Pancreas (tissue), 10 donors: ENCODE measurements at regions not wholly inside any gene's neighbourhood (a gene's known extent, or its start where the extent isn't known, plus 50 kb on each side); places are given as distances from the start of the nearest gene placed in this dataset.
A peak's percentile ranks its signal among the peaks of the same experiment; 100 is the strongest.

ENCODE experiments used
- ATAC-seq, 4 donors: fragments of 200-7000 bp; cut with Tn5 transposase; one replicate each; pipeline versions ENCODE4 v1.8.0 to v1.9.1; 2020; ENCODE audit warnings: mild to moderate bottlenecking in 4 of 4, moderate library complexity in 4 of 4
- DNase-seq, 6 donors: peaks; one replicate each; pipeline ENCODE4 v3.0.0-alpha.2; 2020
- FAIRE-seq: peaks from 2 replicates; lab custom pipeline; 2012; peaks lifted over from hg19 to GRCh38; lab: Jason Lieb, UNC
- H3K27ac ChIP-seq, 4 donors: fragments of 200-600 bp; sonication (generic); 1 replicate in 3 of 4; 2 replicates in 1 of 4; pipeline versions ENCODE4 v1.5.0 to v1.8.0; 2020
- H3K27me3 ChIP-seq, 4 donors: fragments of 200-600 bp; one replicate each; pipeline ENCODE4 v1.8.0; 2021
- H3K36me3 ChIP-seq, 3 donors: fragments of 200-600 bp; sonication (generic) in 1 of 3; one replicate each; pipeline versions ENCODE4 v1.5.0 to v1.8.0; 2020 to 2021
- H3K4me1 ChIP-seq, 3 donors: fragments of 200-600 bp; one replicate each; pipeline ENCODE4 v1.8.0; 2021
- H3K4me3 ChIP-seq, 4 donors: fragments of 200-600 bp; sonication (generic) in 2 of 4; one replicate each; pipeline versions ENCODE4 v1.5.0 to v1.8.0; 2020 to 2021
- H3K9me3 ChIP-seq, 4 donors: fragments of 200-600 bp; one replicate each; pipeline ENCODE4 v1.8.0; 2021
- CTCF ChIP-seq, 4 donors: fragments of 200-600 bp; sonication (generic) in 3 of 4; IDR thresholded peaks; one replicate each; pipeline versions ENCODE4 v1.5.0 to v1.8.0; 2021; ENCODE audit warnings: antibody characterized with exemption in 4 of 4
- WGBS, 2 donors: extraction: QIAGEN DNeasy Blood & Tissue Kit; methylation state at CpG; one replicate each; pipeline ENCODE4 v1.1.7; 2013; 5-methylcytosine and 5-hydroxymethylcytosine counted together
- intact Hi-C, 3 donors: fragments of 100-400 bp; cut with DNase I; formaldehyde crosslinking; loops; one replicate each; pipeline versions ENCODE4 v1.11.1 to v1.14.2; 2022
- donor health status: healthy with polysubstance abuse.
- donor health status: DM: no; HTN: no; CAD: no; lungs with moderate emphysema.
- donor health status: DM: no; HTN: no; CAD: no.
- donor health status: control.
- donor health status: control.
- donor health status: Bipolar disorder and iron deficiency.
- donor health status: DM: yes; HTN: yes; CAD: no.
- donor health status: DM: no; HTN: no; CAD: no.
- donor health status: DM: no; HTN: no; CAD: no.
- donor health status: DM: yes; HTN: yes; CAD: no.

GRCh38 chr10:132467464-132468149, 70.0 kb upstream of the INPP5A start:
- H3K27me3 ChIP-seq: no peaks in the 10 kb centered on the region
- H3K4me3 ChIP-seq: no peak overlapping the region
- DNase-seq (peak in 4 of 6 donors; percentile 14 to 74 (median 44)), FAIRE-seq (no peak), ATAC-seq (peak; percentile 30 to 67 (median 47))
- H3K9me3 ChIP-seq: no peaks in the 10 kb centered on the region
- peaks cover 0 to 5% (median 4%) of the 10 kb centered on the region in 3 donors for H3K4me1 ChIP-seq
- no peaks in the 10 kb centered on the region for H3K36me3 ChIP-seq
- WGBS, 2 donors: 30 to 36% methylated on average over 22 to 29 of the region's 29 CpGs
- peak overlapping the region in 3 of 4 donors; percentile 27 to 38 (median 31) for H3K27ac ChIP-seq
- intact Hi-C loops: no loop called here
- no peak for TF ChIP-seq CTCF (IDR thresholded peaks at IDR 0.05)

- H3K9me3 ChIP-seq: no peaks in the 10 kb centered on the region
- H3K4me3 ChIP-seq: no peak overlapping the region
- no peaks in the 10 kb centered on the region for H3K27me3 ChIP-seq
- DNase-seq: no peak
- H3K36me3 ChIP-seq: no peaks in the 10 kb centered on the region
- WGBS, 2 donors: 64 to 76% methylated on average over 5 of the region's 5 CpGs
- H3K4me1 ChIP-seq: peaks cover 0 to 5% (median 4%) of the 10 kb centered on the region in 3 donors
- no peak for TF ChIP-seq CTCF (IDR thresholded peaks at IDR 0.05)
- intact Hi-C loops: no loop called here
- peak overlapping the region in 1 of 4 donors; percentile 38 for H3K27ac ChIP-seq
- FAIRE-seq: no peak
- ATAC-seq: no peak
Measured at GRCh38 chr10:132468216-132468615, 69.4 kb upstream of the INPP5A start.

- peak in 2 of 6 donors; percentile 43 to 44 for DNase-seq
- no peaks in the 10 kb centered on the region for H3K27me3 ChIP-seq
- H3K36me3 ChIP-seq: no peaks in the 10 kb centered on the region
- no peak overlapping the region for H3K4me3 ChIP-seq
- WGBS, 2 donors: 78 to 86% methylated on average over 7 to 10 of the region's 10 CpGs
- ATAC-seq: no peak
- peaks cover 0 to 5% (median 4%) of the 10 kb centered on the region in 3 donors for H3K4me1 ChIP-seq
- H3K27ac ChIP-seq: peak overlapping the region in 2 of 4 donors; percentile 22 to 42
- no peaks in the 10 kb centered on the region for H3K9me3 ChIP-seq
- no peak for FAIRE-seq
- TF ChIP-seq CTCF (IDR thresholded peaks at IDR 0.05): no peak
- intact Hi-C loops: no loop called here
Measured at GRCh38 chr10:132468651-132469050, 68.9 kb upstream of the INPP5A start.

- intact Hi-C loops: no loop called here
- DNase-seq (peak in 4 of 6 donors; percentile 47 to 66 (median 57)), FAIRE-seq (no peak), ATAC-seq (peak in 3 of 4 donors; percentile 11 to 57 (median 19))
- H3K36me3 ChIP-seq: no peaks in the 10 kb centered on the region
- H3K27ac ChIP-seq: peak overlapping the region in 3 of 4 donors; percentile 22 to 42 (median 37)
- H3K4me3 ChIP-seq: no peak overlapping the region
- H3K4me1 ChIP-seq: peaks cover 0 to 5% (median 4%) of the 10 kb centered on the region in 3 donors
- no peaks in the 10 kb centered on the region for H3K9me3 ChIP-seq
- WGBS, 2 donors: 63 to 67% methylated on average over 21 of the region's 21 CpGs
- no peaks in the 10 kb centered on the region for H3K27me3 ChIP-seq
- no peak for TF ChIP-seq CTCF (IDR thresholded peaks at IDR 0.05)
Measured at GRCh38 chr10:132469197-132469884, 68.2 kb upstream of the INPP5A start.
